ENCODE measurements at regions not wholly inside any gene's neighbourhood (a gene's known extent, or its start where the extent isn't known, plus 50 kb on each side); places are given as distances from the start of the nearest gene placed in this dataset.

- TF ChIP-seq CTCF (IDR thresholded peaks at IDR 0.05) (no peak), ELK1 (IDR thresholded peaks at IDR 0.05; ENCODE audit: low read depth, low read length) (no peak), MYC (IDR thresholded peaks at IDR 0.05; ENCODE audit: borderline replicate concordance, low read length) (no peak), EP300 (IDR thresholded peaks at IDR 0.05) (no peak), PHF8 (IDR thresholded peaks at IDR 0.05; ENCODE audit: borderline replicate concordance, low read depth) (no peak), SMC3 (IDR thresholded peaks at IDR 0.05) (no peak)
These were observed 162.3 kb upstream of the TSC22D1 start for GRCh38 chr13:44738463-44738862.
